ENCODE measurements at regions not wholly inside any gene's neighbourhood (a gene's known extent, or its start where the extent isn't known, plus 50 kb on each side); places are given as distances from the start of the nearest gene placed in this dataset.

DNA sequence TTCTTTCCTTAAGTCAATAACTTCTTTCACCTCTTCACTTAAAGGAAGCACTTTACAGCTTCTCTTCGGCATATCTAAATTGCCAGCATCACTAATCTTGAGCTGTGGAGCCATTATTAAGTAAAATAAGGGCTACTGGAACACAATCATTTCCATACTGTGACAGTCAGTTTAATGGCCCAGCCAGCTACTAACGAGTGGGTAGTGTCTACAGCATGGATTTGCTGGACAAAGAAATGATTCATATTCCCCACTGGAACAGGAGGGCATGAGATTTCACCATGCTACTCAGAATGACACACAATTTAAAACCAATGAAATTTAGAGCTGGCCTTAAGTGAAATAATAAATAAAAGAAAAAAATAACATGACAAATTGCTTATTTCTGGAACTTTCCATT is 72.1 kb downstream of the DDIT4L start (continued):
- TF ChIP-seq NANOG (IDR thresholded peaks at IDR 0.05; ENCODE audit: borderline replicate concordance) (no peak), EZH2phosphoT487 (IDR thresholded peaks at IDR 0.05; ENCODE audit: unreplicated experiment) (no peak), ETS1 (IDR thresholded peaks at IDR 0.05) (no peak), CREB1 (CRISPR knock-in tag; IDR thresholded peaks at IDR 0.05; ENCODE audit: low read depth) (no peak), ZNF114 (CRISPR knock-in tag; IDR thresholded peaks at IDR 0.05) (no peak), JUNB (IDR thresholded peaks at IDR 0.05; ENCODE audit: unreplicated experiment) (no peak), ZNF331 (CRISPR knock-in tag; IDR thresholded peaks at IDR 0.05; ENCODE audit: low read depth) (no peak)
- TF ChIP-seq, protein P1, sequence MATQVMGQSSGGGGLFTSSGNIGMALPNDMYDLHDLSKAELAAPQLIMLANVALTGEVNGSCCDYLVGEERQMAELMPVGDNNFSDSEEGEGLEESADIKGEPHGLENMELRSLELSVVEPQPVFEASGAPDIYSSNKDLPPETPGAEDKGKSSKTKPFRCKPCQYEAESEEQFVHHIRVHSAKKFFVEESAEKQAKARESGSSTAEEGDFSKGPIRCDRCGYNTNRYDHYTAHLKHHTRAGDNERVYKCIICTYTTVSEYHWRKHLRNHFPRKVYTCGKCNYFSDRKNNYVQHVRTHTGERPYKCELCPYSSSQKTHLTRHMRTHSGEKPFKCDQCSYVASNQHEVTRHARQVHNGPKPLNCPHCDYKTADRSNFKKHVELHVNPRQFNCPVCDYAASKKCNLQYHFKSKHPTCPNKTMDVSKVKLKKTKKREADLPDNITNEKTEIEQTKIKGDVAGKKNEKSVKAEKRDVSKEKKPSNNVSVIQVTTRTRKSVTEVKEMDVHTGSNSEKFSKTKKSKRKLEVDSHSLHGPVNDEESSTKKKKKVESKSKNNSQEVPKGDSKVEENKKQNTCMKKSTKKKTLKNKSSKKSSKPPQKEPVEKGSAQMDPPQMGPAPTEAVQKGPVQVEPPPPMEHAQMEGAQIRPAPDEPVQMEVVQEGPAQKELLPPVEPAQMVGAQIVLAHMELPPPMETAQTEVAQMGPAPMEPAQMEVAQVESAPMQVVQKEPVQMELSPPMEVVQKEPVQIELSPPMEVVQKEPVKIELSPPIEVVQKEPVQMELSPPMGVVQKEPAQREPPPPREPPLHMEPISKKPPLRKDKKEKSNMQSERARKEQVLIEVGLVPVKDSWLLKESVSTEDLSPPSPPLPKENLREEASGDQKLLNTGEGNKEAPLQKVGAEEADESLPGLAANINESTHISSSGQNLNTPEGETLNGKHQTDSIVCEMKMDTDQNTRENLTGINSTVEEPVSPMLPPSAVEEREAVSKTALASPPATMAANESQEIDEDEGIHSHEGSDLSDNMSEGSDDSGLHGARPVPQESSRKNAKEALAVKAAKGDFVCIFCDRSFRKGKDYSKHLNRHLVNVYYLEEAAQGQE (IDR thresholded peaks at IDR 0.05; ENCODE audit: unreplicated experiment): no peak

- Histone ChIP-seq H3K4me3 (no peak overlapping the region), H3K27ac (ENCODE audit: low read depth) (no peak overlapping the region), H3K4me2 (no peak overlapping the region), H3F3A (replicated peaks; ENCODE audit: low read depth) (no peaks in the 10 kb centered on the region; the same call in 1 of the 2 replicates), H4K20me1 (replicated peaks; ENCODE audit: insufficient read depth) (no peaks in the 10 kb centered on the region), H3K4me1 (ENCODE audit: insufficient read depth) (peaks cover 37% of the 10 kb centered on the region), H3K9me2 (ENCODE audit: insufficient read depth) (no peaks in the 10 kb centered on the region), H3K36me3 (ENCODE audit: insufficient read depth) (no peaks in the 10 kb centered on the region), H3K79me2 (replicated peaks; ENCODE audit: insufficient read depth) (no peaks in the 10 kb centered on the region), H2AFZ (no peak overlapping the region), H3K27me3 (ENCODE audit: insufficient read depth) (peaks cover 32% of the 10 kb centered on the region)
- no peak for ATAC-seq
- peak; percentile 26 to 44; a peak in 2 of 4 replicates for TF ChIP-seq CTCF (conservative IDR thresholded peaks at IDR 0.05; ENCODE audit: low read depth in 2 of 2)
- TF ChIP-seq NANOG (IDR thresholded peaks at IDR 0.05; ENCODE audit: borderline replicate concordance): no peak
- Mint-ChIP-seq H3K9me3 (no peaks in the 10 kb centered on the region; the same call in 2 of the 3 replicates), H3K4me3 (no peak overlapping the region), H3K36me3 (ENCODE audit: low read depth) (no peaks in the 10 kb centered on the region), H3K27me3 (ENCODE audit: insufficient read depth, low read depth, poor library complexity) (peaks cover 4% of the 10 kb centered on the region), H3K27ac (no peak overlapping the region), H3K4me1 (peaks cover 31% of the 10 kb centered on the region)
- no peak for DNase-seq (ENCODE audit: low spot score)
Measured at GRCh38 chr4:100117750-100118149, 72.5 kb downstream of the DDIT4L start.

Data from GM23338 (cell line).